ENCODE measurements at regions not wholly inside any gene's neighbourhood (a gene's known extent, or its start where the extent isn't known, plus 50 kb on each side); places are given as distances from the start of the nearest gene placed in this dataset.
"Not testable (repeated sequence)": the region's sequence is repeated elsewhere in the genome, so short reads cannot be mapped to it uniquely, and the experiment has no call there.

- TF ChIP-seq CTCF (IDR thresholded peaks at IDR 0.05; ENCODE audit: unreplicated experiment in 3 of 3), result no peak
- Mint-ChIP-seq H3K4me1 (no peaks in the 10 kb centered on the region), H3K4me3 (no peak overlapping the region), H3K36me3 (ENCODE audit: low read depth) (no peaks in the 10 kb centered on the region), H3K9me3 (no peaks in the 10 kb centered on the region), H3K27ac (no peak overlapping the region), H3K27me3 (ENCODE audit: low read depth) (peaks cover 6% of the 10 kb centered on the region)
These were observed 327.0 kb upstream of the DKK2 start for GRCh38 chr4:107363125-107363524.

GRCh38 chr4:107359208-107359607, 323.1 kb upstream of the DKK2 start:
- Mint-ChIP-seq H3K4me1 (no peaks in the 10 kb centered on the region), H3K36me3 (ENCODE audit: low read depth) (no peaks in the 10 kb centered on the region), H3K4me3 (no peak overlapping the region), H3K27me3 (ENCODE audit: low read depth) (no peaks in the 10 kb centered on the region), H3K27ac (no peak overlapping the region), H3K9me3 (no peaks in the 10 kb centered on the region)
- TF ChIP-seq CTCF (IDR thresholded peaks at IDR 0.05; ENCODE audit: unreplicated experiment in 3 of 3), result no peak

GRCh38 chr4:107354304-107354703, 318.2 kb upstream of the DKK2 start:
- not testable (repeated sequence) for H3K9me3 Mint-ChIP-seq; H3K27me3 Mint-ChIP-seq (ENCODE audit: low read depth); H3K4me3 Mint-ChIP-seq; H3K36me3 Mint-ChIP-seq (ENCODE audit: low read depth); H3K4me1 Mint-ChIP-seq; H3K27ac Mint-ChIP-seq

- Mint-ChIP-seq H3K9me3 (no peaks in the 10 kb centered on the region), H3K27ac (no peak overlapping the region), H3K4me1 (no peaks in the 10 kb centered on the region), H3K27me3 (ENCODE audit: low read depth) (peaks cover 3% of the 10 kb centered on the region), H3K36me3 (ENCODE audit: low read depth) (no peaks in the 10 kb centered on the region), H3K4me3 (no peak overlapping the region)
- no peak for TF ChIP-seq CTCF (IDR thresholded peaks at IDR 0.05; ENCODE audit: unreplicated experiment in 3 of 3)
These were observed 315.1 kb upstream of the DKK2 start for GRCh38 chr4:107351196-107351595.

GRCh38 chr4:107349732-107350131, 313.6 kb upstream of the DKK2 start:
- Mint-ChIP-seq H3K4me1 (no peaks in the 10 kb centered on the region), H3K27ac (no peak overlapping the region), H3K4me3 (no peak overlapping the region), H3K9me3 (no peaks in the 10 kb centered on the region), H3K27me3 (ENCODE audit: low read depth) (peaks cover 3% of the 10 kb centered on the region), H3K36me3 (ENCODE audit: low read depth) (no peaks in the 10 kb centered on the region)
- no peak for TF ChIP-seq CTCF (IDR thresholded peaks at IDR 0.05; ENCODE audit: unreplicated experiment in 3 of 3)

- H3K36me3 Mint-ChIP-seq (ENCODE audit: low read depth), result no peaks in the 10 kb centered on the region
- H3K27ac Mint-ChIP-seq, result no peak overlapping the region
- no peaks in the 10 kb centered on the region for H3K4me1 Mint-ChIP-seq
- H3K27me3 Mint-ChIP-seq (ENCODE audit: low read depth), result peaks cover 3% of the 10 kb centered on the region
- no peak overlapping the region for H3K4me3 Mint-ChIP-seq
- H3K9me3 Mint-ChIP-seq, result no peaks in the 10 kb centered on the region
- TF ChIP-seq CTCF (IDR thresholded peaks at IDR 0.05; ENCODE audit: unreplicated experiment in 3 of 3), result no peak
These were observed 313.2 kb upstream of the DKK2 start for GRCh38 chr4:107349266-107349665.
